Endothelial cell of umbilical vein (primary cell): ENCODE measurements at regions not wholly inside any gene's neighbourhood (a gene's known extent, or its start where the extent isn't known, plus 50 kb on each side); places are given as distances from the start of the nearest gene placed in this dataset.

Experiments
- BruUV-seq: library from RNA; stranded (reverse); fragments of 400-500 nt; replicated peaks from 2 replicates; lab custom pipeline; 2021; lab: Mats Ljungman, UMichigan
- CTCF ChIA-PET: fragments of 300-600, 350-600 bp; sonication (Branson Sonifier 250); formaldehyde crosslinking; loops from one replicate; lab custom pipeline; 2021; ENCODE audit warnings: antibody characterized with exemption, inconsistent platforms; lab: Charles Lee
- POLR2A ChIA-PET: fragments of 300-600, 350-600 bp; sonication (Branson Sonifier 250); formaldehyde crosslinking; loops from one replicate; lab custom pipeline; 2021; ENCODE audit warnings: antibody characterized with exemption, inconsistent platforms; lab: Charles Lee
- DNase-seq: peaks from one replicate; pipeline ENCODE4 v3.0.0-alpha.2; 2011; ENCODE audit warnings: low read depth, low spot score
- FAIRE-seq: peaks from 2 replicates; lab custom pipeline; 2011; peaks lifted over from hg19 to GRCh38; lab: Jason Lieb, UNC
- H2AFZ ChIP-seq: 2 replicates; pipeline ENCODE4 v1.6.0; 2012; ENCODE audit warnings: low read depth, low read length, control low read depth, inconsistent platforms
- H3K27ac ChIP-seq: 2 replicates; pipeline ENCODE4 v1.5.1; 2011; ENCODE audit warnings: low read depth, mild to moderate bottlenecking, control low read depth, low read length, moderate library complexity; ENCODE audit not compliant: insufficient read depth
- H3K27me3 ChIP-seq, 2 experiments: 2 replicates each; pipeline versions ENCODE4 v1.6.0 to v1.6.1; 2011; ENCODE audit warnings: low read length in 2 of 2, mixed read lengths in 1 of 2; ENCODE audit not compliant: control insufficient read depth in 2 of 2, insufficient read depth in 2 of 2
- H3K36me3 ChIP-seq, 2 experiments: 2 replicates in 1 of 2; 3 replicates in 1 of 2; pipeline ENCODE4 v1.5.1; 2011; ENCODE audit warnings: low read length in 2 of 2, mild to moderate bottlenecking in 1 of 2, moderate library complexity in 1 of 2; ENCODE audit not compliant: control insufficient read depth in 2 of 2, insufficient read depth in 2 of 2; ENCODE audit errors: extremely low read depth in 1 of 2
- H3K4me1 ChIP-seq: 3 replicates; pipeline ENCODE4 v1.5.1; 2011; ENCODE audit warnings: mild to moderate bottlenecking, low read length; ENCODE audit not compliant: control insufficient read depth, insufficient read depth; ENCODE audit errors: extremely low read depth
- H3K4me2 ChIP-seq: 2 replicates; pipeline ENCODE4 v1.6.1; 2011; ENCODE audit warnings: low read length, control low read depth, mixed read lengths; ENCODE audit not compliant: insufficient read depth
- H3K4me3 ChIP-seq, 3 experiments: fragments of 200-600 bp in 1 of 3; sonication (generic), shearing (Covaris generic) in 1 of 3; replicated peaks in 1 of 3; 2 replicates each; pipeline ENCODE4 v1.5.1; 2011 to 2016; ENCODE audit warnings: control low read depth in 3 of 3, low read length in 3 of 3, mild to moderate bottlenecking in 2 of 3, inconsistent platforms in 1 of 3, low read depth in 1 of 3, moderate library complexity in 1 of 3; ENCODE audit not compliant: insufficient read depth in 1 of 3
- H3K79me2 ChIP-seq: 2 replicates; pipeline ENCODE4 v1.6.0; 2012; ENCODE audit warnings: low read length, inconsistent platforms; ENCODE audit not compliant: control insufficient read depth, insufficient read depth
- H3K9ac ChIP-seq: replicated peaks from 2 replicates; pipeline ENCODE3; 2011; ENCODE audit warnings: low read length, control low read depth; ENCODE audit not compliant: insufficient read depth; ENCODE audit errors: extremely low read depth
- H3K9me1 ChIP-seq: replicated peaks from 3 replicates; pipeline ENCODE4 v1.6.0; 2011; ENCODE audit warnings: mild to moderate bottlenecking, low read length; ENCODE audit not compliant: control insufficient read depth, insufficient read depth; ENCODE audit errors: extremely low read depth
- H3K9me3 ChIP-seq: replicated peaks from 2 replicates; pipeline ENCODE4 v1.5.1; 2012; ENCODE audit warnings: low read length, inconsistent platforms; ENCODE audit not compliant: control insufficient read depth, insufficient read depth
- H4K20me1 ChIP-seq: replicated peaks from 2 replicates; pipeline ENCODE3; 2011; ENCODE audit warnings: mild to moderate bottlenecking, low read length; ENCODE audit not compliant: control insufficient read depth, insufficient read depth; ENCODE audit errors: extremely low read depth
- EZH2 ChIP-seq: IDR thresholded peaks from 2 replicates; pipeline ENCODE4 v1.6.1; 2012; ENCODE audit warnings: borderline replicate concordance, low read depth, mild to moderate bottlenecking, moderate library complexity, low read length, inconsistent platforms; ENCODE audit not compliant: severe bottlenecking
- FOS ChIP-seq: IDR thresholded peaks from 2 replicates; pipeline ENCODE4 v1.6.1; 2011; ENCODE audit warnings: mild to moderate bottlenecking, low read length, moderate library complexity, borderline replicate concordance; ENCODE audit not compliant: insufficient read depth
- GATA2 ChIP-seq: IDR thresholded peaks from 2 replicates; pipeline ENCODE4 v1.7.0; 2011; ENCODE audit warnings: low read depth, mild to moderate bottlenecking, moderate library complexity, mixed read lengths, low read length; ENCODE audit not compliant: insufficient read length, insufficient read depth
- JUN ChIP-seq: IDR thresholded peaks from 2 replicates; pipeline ENCODE4 v1.6.1; 2011; ENCODE audit warnings: borderline replicate concordance, low read depth; ENCODE audit not compliant: insufficient read length, insufficient read depth
- MAX ChIP-seq: IDR thresholded peaks from 2 replicates; pipeline ENCODE4 v1.6.1; 2011; ENCODE audit not compliant: insufficient read depth, insufficient read length
- MYC ChIP-seq: IDR thresholded peaks from one replicate; pipeline ENCODE4 v1.6.1; 2011; ENCODE audit warnings: mild to moderate bottlenecking, low read depth, low read length
- POLR2A ChIP-seq: IDR thresholded peaks from 2 replicates; pipeline ENCODE4 v1.6.1; 2012; ENCODE audit warnings: low read depth, mild to moderate bottlenecking, control low read depth, low read length
- POLR2AphosphoS5 ChIP-seq: IDR thresholded peaks from 2 replicates; pipeline ENCODE4 v1.6.1; 2012; ENCODE audit warnings: low read depth, mild to moderate bottlenecking, control low read depth, low read length, moderate library complexity; ENCODE audit not compliant: insufficient read depth
- dilution Hi-C: fragments of 300-500 bp; cut with MboI; formaldehyde crosslinking; loops from one replicate; pipeline ENCODE4 v1.15.0; 2019; ENCODE audit warnings: low sequenced_read_pairs; ENCODE audit not compliant: extremely low pct_ligation_motif_present
- intact Hi-C: fragments of 100-400 bp; cut with micrococcal nuclease; formaldehyde crosslinking; loops from one replicate; pipeline ENCODE4 v1.10.0; 2022
- TF ChIP-seq, protein P1 (sequence below), 2 donors: IDR thresholded peaks; 1 replicate in 1 of 2; 2 replicates in 1 of 2; pipeline ENCODE4 v1.5.1; 2011; ENCODE audit warnings: low read length in 2 of 2, mild to moderate bottlenecking in 2 of 2, moderate library complexity in 2 of 2, control low read depth in 1 of 2, inconsistent platforms in 1 of 2, low read depth in 1 of 2; ENCODE audit not compliant: insufficient read depth in 1 of 2; ENCODE audit errors: extremely low read depth in 1 of 2

- intact Hi-C loops, result no loop called here
- Histone ChIP-seq H3K27me3 (no peaks in the 10 kb centered on the region), H3K36me3 (no peaks in the 10 kb centered on the region), H3K4me3 (no peak overlapping the region), H3K9ac (no peak overlapping the region), H3K9me1 (no peaks in the 10 kb centered on the region), H4K20me1 (no peaks in the 10 kb centered on the region), H3K27ac (no peak overlapping the region), H2AFZ (no peak overlapping the region), H3K4me1 (no peaks in the 10 kb centered on the region), H3K9me3 (no peaks in the 10 kb centered on the region), H3K4me2 (no peak overlapping the region), H3K79me2 (no peaks in the 10 kb centered on the region)
- ChIA-PET CTCF (no interaction called here), POLR2A (interaction anchor here (0.5 kb wide), 1 partner anchor 24 kb away, joined by 4 read pairs; no protein-coding TSS in a partner anchor)
- no TSS peak for BruUV-seq
- no peak for FAIRE-seq
- no peak for DNase-seq
- TF ChIP-seq MYC, result no peak
- TF ChIP-seq, protein P1, sequence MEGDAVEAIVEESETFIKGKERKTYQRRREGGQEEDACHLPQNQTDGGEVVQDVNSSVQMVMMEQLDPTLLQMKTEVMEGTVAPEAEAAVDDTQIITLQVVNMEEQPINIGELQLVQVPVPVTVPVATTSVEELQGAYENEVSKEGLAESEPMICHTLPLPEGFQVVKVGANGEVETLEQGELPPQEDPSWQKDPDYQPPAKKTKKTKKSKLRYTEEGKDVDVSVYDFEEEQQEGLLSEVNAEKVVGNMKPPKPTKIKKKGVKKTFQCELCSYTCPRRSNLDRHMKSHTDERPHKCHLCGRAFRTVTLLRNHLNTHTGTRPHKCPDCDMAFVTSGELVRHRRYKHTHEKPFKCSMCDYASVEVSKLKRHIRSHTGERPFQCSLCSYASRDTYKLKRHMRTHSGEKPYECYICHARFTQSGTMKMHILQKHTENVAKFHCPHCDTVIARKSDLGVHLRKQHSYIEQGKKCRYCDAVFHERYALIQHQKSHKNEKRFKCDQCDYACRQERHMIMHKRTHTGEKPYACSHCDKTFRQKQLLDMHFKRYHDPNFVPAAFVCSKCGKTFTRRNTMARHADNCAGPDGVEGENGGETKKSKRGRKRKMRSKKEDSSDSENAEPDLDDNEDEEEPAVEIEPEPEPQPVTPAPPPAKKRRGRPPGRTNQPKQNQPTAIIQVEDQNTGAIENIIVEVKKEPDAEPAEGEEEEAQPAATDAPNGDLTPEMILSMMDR (IDR thresholded peaks at IDR 0.05; ENCODE audit: extremely low read depth in 1 of 2, insufficient read depth in 1 of 2, low read depth in 1 of 2, low read length in 2 of 2), result no peak
- TF ChIP-seq POLR2AphosphoS5, result no peak
- no peak for TF ChIP-seq FOS
- no peak for TF ChIP-seq MAX
- no peak for TF ChIP-seq EZH2
- no peak for TF ChIP-seq GATA2
- no peak for TF ChIP-seq JUN
- TF ChIP-seq POLR2A, result no peak
- dilution Hi-C loops, result no loop called here
These were observed 122.1 kb upstream of the COL5A1 start for GRCh38 chr9:134519375-134520070.
